Gastrocnemius medialis (tissue), 4 donors: ENCODE measurements at regions not wholly inside any gene's neighbourhood (a gene's known extent, or its start where the extent isn't known, plus 50 kb on each side); places are given as distances from the start of the nearest gene placed in this dataset.

ENCODE experiments used
- ATAC-seq, 2 donors: fragments of 150-250 bp; one replicate each; pipeline ENCODE4 v1.9.1; 2016
- DNase-seq, 2 donors: peaks; one replicate each; pipeline ENCODE4 v3.0.0-alpha.2; 2019
- H3K27ac ChIP-seq, 4 donors: fragments of 200-600 bp; sonication (generic); 1 replicate in 1 of 4; 2 replicates in 3 of 4; pipeline ENCODE4 v1.5.1; 2016 to 2018; ENCODE audit warnings: mild to moderate bottlenecking in 2 of 4, moderate library complexity in 1 of 4
- H3K27me3 ChIP-seq, 3 donors: fragments of 200-600 bp; sonication (generic) in 2 of 3; 1 replicate in 1 of 3; 2 replicates in 2 of 3; pipeline versions ENCODE4 v1.5.1 to v1.6.0; 2016 to 2019; ENCODE audit warnings: mild to moderate bottlenecking in 1 of 3, moderate library complexity in 1 of 3
- H3K36me3 ChIP-seq, 2 donors: fragments of 200-600 bp; sonication (generic) in 1 of 2; one replicate each; pipeline ENCODE4 v1.5.1; 2017 to 2018
- H3K4me1 ChIP-seq, 2 donors: fragments of 200-600 bp; sonication (generic) in 1 of 2; one replicate each; pipeline ENCODE4 v1.5.1; 2016 to 2017; ENCODE audit warnings: mild to moderate bottlenecking in 2 of 2
- H3K4me3 ChIP-seq, 4 donors: fragments of 200-600 bp; sonication (generic) in 3 of 4; 1 replicate in 1 of 4; 2 replicates in 3 of 4; pipeline ENCODE4 v1.5.1; 2016 to 2019; ENCODE audit warnings: mild to moderate bottlenecking in 2 of 4
- H3K9me3 ChIP-seq, 3 donors: fragments of 200-600 bp; sonication (generic) in 2 of 3; 1 replicate in 1 of 3; 2 replicates in 2 of 3; pipeline ENCODE4 v1.5.1; 2016 to 2019
- CTCF ChIP-seq, 5 experiments: fragments of 450-650 bp in 3 of 5; fragments of 200-600 bp in 2 of 5; sonication (generic) in 2 of 5; IDR thresholded peaks in 4 of 5; conservative IDR thresholded peaks in 1 of 5; 1 replicate in 4 of 5; 2 replicates in 1 of 5; pipeline ENCODE4 v1.5.1; 2016 to 2019; ENCODE audit warnings: antibody characterized with exemption in 5 of 5, mild to moderate bottlenecking in 3 of 5, moderate library complexity in 3 of 5
- POLR2A ChIP-seq, 2 donors: fragments of 450-650 bp; IDR thresholded peaks; one replicate each; pipeline ENCODE4 v1.6.1; 2017; ENCODE audit warnings: antibody characterized with exemption in 2 of 2, mild to moderate bottlenecking in 2 of 2, moderate library complexity in 2 of 2
- in situ Hi-C, 4 donors: fragments of 200-750 bp; cut with MboI; loops; one replicate each; pipeline versions ENCODE4 v1.15.0 to v1.8.0; 2017; ENCODE audit warnings: low sequenced_read_pairs in 4 of 4
- intact Hi-C: fragments of 100-400 bp; cut with DNase I; formaldehyde crosslinking; loops from one replicate; pipeline ENCODE4 v1.15.1; 2023; ENCODE audit warnings: low total_unique reads

GRCh38 chr11:122354025-122354697 is 238.1 kb upstream of the BLID start:
- Histone ChIP-seq H3K4me1 (peaks cover 0 to 12% of the 10 kb centered on the region in 2 donors), H3K27ac (no peak overlapping the region), H3K9me3 (no peaks in the 10 kb centered on the region), H3K27me3 (no peaks in the 10 kb centered on the region), H3K4me3 (peak overlapping the region in 1 of 4 donors; percentile 7), H3K36me3 (no peaks in the 10 kb centered on the region)
- DNase-seq (no peak), ATAC-seq (peak in 1 of 2 donors; percentile 44)
- in situ Hi-C loops = no loop called here
- TF ChIP-seq CTCF (IDR thresholded peaks at IDR 0.05 in 4 of 5, conservative IDR thresholded peaks at IDR 0.05 in 1 of 5) (no peak), POLR2A (IDR thresholded peaks at IDR 0.05) (no peak)
- intact Hi-C loops = no loop called here

- Histone ChIP-seq H3K9me3 (no peaks in the 10 kb centered on the region), H3K27ac (no peak overlapping the region), H3K4me3 (peak overlapping the region in 1 of 4 donors; percentile 7), H3K36me3 (no peaks in the 10 kb centered on the region), H3K4me1 (peaks cover 0 to 12% of the 10 kb centered on the region in 2 donors), H3K27me3 (no peaks in the 10 kb centered on the region)
- in situ Hi-C loops = no loop called here
- no peak for ATAC-seq
- DNase-seq = no peak
- intact Hi-C loops = no loop called here
- no peak for TF ChIP-seq POLR2A (IDR thresholded peaks at IDR 0.05)
- TF ChIP-seq CTCF (IDR thresholded peaks at IDR 0.05 in 4 of 5, conservative IDR thresholded peaks at IDR 0.05 in 1 of 5) = no peak
Observed at GRCh38 chr11:122353561-122353960, 237.5 kb upstream of the BLID start.

- H3K27me3 ChIP-seq = no peaks in the 10 kb centered on the region
- no peaks in the 10 kb centered on the region for H3K9me3 ChIP-seq
- intact Hi-C loops (no loop called here), in situ Hi-C loops (no loop called here)
- H3K36me3 ChIP-seq = no peaks in the 10 kb centered on the region
- peaks cover 0 to 3% of the 10 kb centered on the region in 2 donors for H3K4me1 ChIP-seq
- ATAC-seq (no peak), DNase-seq (no peak)
- TF ChIP-seq CTCF (IDR thresholded peaks at IDR 0.05 in 4 of 5, conservative IDR thresholded peaks at IDR 0.05 in 1 of 5) (no peak), POLR2A (IDR thresholded peaks at IDR 0.05) (no peak)
- H3K4me3 ChIP-seq = no peak overlapping the region
- H3K27ac ChIP-seq = no peak overlapping the region
Observed at GRCh38 chr11:122348659-122349409, 232.8 kb upstream of the BLID start.

GRCh38 chr11:122346006-122346405 is 230.0 kb upstream of the BLID start:
- in situ Hi-C loops (no loop called here), intact Hi-C loops (no loop called here)
- H3K9me3 ChIP-seq = no peaks in the 10 kb centered on the region
- TF ChIP-seq POLR2A (IDR thresholded peaks at IDR 0.05) (no peak), CTCF (IDR thresholded peaks at IDR 0.05 in 4 of 5, conservative IDR thresholded peaks at IDR 0.05 in 1 of 5) (no peak)
- no peaks in the 10 kb centered on the region for H3K27me3 ChIP-seq
- H3K27ac ChIP-seq = no peak overlapping the region
- H3K4me3 ChIP-seq = no peak overlapping the region
- no peak for DNase-seq
- no peaks in the 10 kb centered on the region for H3K36me3 ChIP-seq
- ATAC-seq = no peak
- H3K4me1 ChIP-seq = no peaks in the 10 kb centered on the region
